GM12875 (cell line): ENCODE measurements at regions not wholly inside any gene's neighbourhood (a gene's known extent, or its start where the extent isn't known, plus 50 kb on each side); places are given as distances from the start of the nearest gene placed in this dataset.
A peak's percentile ranks its signal among the peaks of the same experiment; 100 is the strongest.

Experiments used
- H3K4me3 ChIP-seq: one replicate; pipeline ENCODE4 v1.5.1; 2011; ENCODE audit warnings: low read depth, low read length, control low read depth
- TF ChIP-seq, protein P1 (sequence below): IDR thresholded peaks from 2 replicates; pipeline ENCODE4 v1.5.1; 2011; ENCODE audit warnings: low read depth, mild to moderate bottlenecking, control low read depth, inconsistent platforms, low read length, moderate library complexity, borderline replicate concordance; ENCODE audit not compliant: insufficient read depth

GRCh38 chr2:94939349-94939748, 68.1 kb downstream of the TEKT4 start:
- TF ChIP-seq, protein P1, sequence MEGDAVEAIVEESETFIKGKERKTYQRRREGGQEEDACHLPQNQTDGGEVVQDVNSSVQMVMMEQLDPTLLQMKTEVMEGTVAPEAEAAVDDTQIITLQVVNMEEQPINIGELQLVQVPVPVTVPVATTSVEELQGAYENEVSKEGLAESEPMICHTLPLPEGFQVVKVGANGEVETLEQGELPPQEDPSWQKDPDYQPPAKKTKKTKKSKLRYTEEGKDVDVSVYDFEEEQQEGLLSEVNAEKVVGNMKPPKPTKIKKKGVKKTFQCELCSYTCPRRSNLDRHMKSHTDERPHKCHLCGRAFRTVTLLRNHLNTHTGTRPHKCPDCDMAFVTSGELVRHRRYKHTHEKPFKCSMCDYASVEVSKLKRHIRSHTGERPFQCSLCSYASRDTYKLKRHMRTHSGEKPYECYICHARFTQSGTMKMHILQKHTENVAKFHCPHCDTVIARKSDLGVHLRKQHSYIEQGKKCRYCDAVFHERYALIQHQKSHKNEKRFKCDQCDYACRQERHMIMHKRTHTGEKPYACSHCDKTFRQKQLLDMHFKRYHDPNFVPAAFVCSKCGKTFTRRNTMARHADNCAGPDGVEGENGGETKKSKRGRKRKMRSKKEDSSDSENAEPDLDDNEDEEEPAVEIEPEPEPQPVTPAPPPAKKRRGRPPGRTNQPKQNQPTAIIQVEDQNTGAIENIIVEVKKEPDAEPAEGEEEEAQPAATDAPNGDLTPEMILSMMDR: no peak
- H3K4me3 ChIP-seq: no peak overlapping the region

- TF ChIP-seq, protein P1: no peak
Observed at GRCh38 chr2:94947097-94948016, 76.1 kb downstream of the TEKT4 start.

DNA sequence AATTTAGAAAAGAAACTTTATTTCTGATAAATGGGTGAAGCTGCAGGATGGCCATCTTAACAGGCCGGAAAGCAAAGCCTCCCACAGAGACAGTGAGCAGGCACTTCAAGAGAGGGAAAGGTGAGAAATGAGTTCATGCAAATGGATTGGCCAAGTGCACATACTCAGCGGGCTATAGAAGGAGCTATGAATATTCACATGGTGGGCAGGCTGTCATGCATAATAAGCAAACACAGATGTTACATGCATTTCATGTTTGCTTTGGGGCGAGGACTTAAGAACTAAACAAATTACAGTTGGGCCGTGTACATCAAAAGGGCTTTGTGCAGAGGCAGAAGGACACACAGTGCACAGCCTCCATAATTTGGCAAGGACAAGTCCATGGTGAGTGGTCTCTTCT, 69.8 kb upstream of the MAL start:
- no peak overlapping the region for H3K4me3 ChIP-seq
- TF ChIP-seq, protein P1: no peak

More at GRCh38 chr2:94947097-94948016, 76.1 kb downstream of the TEKT4 start:
- H3K4me3 ChIP-seq: no peak overlapping the region

DNA sequence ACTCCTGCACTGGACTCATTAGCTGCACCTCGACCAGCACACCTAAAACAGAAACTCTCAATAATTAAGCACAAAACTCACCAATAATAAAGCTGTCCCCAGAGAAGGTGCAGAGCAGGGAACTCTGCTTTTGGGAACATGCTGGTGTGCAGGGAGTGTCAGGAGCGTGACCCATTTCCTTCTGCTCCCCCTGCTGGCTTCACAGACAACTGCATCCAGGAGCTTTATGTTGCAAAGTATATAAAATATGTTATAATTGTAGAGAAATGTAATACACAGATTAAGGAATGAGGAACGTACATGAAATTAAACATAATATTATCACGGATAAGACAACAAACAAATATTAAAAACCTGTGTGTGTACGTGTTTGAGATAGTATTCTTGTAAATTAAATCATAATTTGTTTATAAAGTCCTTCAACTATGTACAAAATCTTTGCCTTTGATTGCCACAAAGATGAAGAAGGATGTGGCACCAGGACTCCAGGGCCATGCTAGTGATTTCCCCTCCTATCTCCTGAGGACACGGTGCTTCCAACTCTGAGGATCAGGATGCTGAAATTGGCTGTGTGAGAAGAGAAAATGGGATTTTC, 68.6 kb upstream of the MAL start:
- TF ChIP-seq, protein P1: peak; percentile 81
- no peak overlapping the region for H3K4me3 ChIP-seq

- no peak overlapping the region for H3K4me3 ChIP-seq
- TF ChIP-seq, protein P1: no peak
Observed at GRCh38 chr2:94958245-94958644, 67.3 kb upstream of the MAL start.

GRCh38 chr2:94960266-94960665, 65.2 kb upstream of the MAL start:
- TF ChIP-seq, protein P1: no peak
- no peak overlapping the region for H3K4me3 ChIP-seq
